ENCODE measurements at regions not wholly inside any gene's neighbourhood (a gene's known extent, or its start where the extent isn't known, plus 50 kb on each side); places are given as distances from the start of the nearest gene placed in this dataset.
"Not testable (repeated sequence)": the region's sequence is repeated elsewhere in the genome, so short reads cannot be mapped to it uniquely, and the experiment has no call there.

- TF ChIP-seq NPAS2 (CRISPR knock-in tag; IDR thresholded peaks at IDR 0.05; ENCODE audit: borderline replicate concordance); REST (IDR thresholded peaks at IDR 0.05); RCOR1 (IDR thresholded peaks at IDR 0.05; ENCODE audit: low read depth, low read length); CTCF (IDR thresholded peaks at IDR 0.05); FOSL2 (IDR thresholded peaks at IDR 0.05); FOSL2 (CRISPR knock-in tag; IDR thresholded peaks at IDR 0.05); MAX (IDR thresholded peaks at IDR 0.05); CHD4 (IDR thresholded peaks at IDR 0.05; ENCODE audit: borderline replicate concordance); POLR2A (IDR thresholded peaks at IDR 0.05; ENCODE audit: low read length); EP300 (IDR thresholded peaks at IDR 0.05); MYC (IDR thresholded peaks at IDR 0.05; ENCODE audit: borderline replicate concordance, low read length); BHLHE40 (IDR thresholded peaks at IDR 0.05; ENCODE audit: low read depth, low read length); USF2 (IDR thresholded peaks at IDR 0.05); ZSCAN20 (CRISPR knock-in tag; IDR thresholded peaks at IDR 0.05); RAD21 (conservative IDR thresholded peaks at IDR 0.05 in 1 of 2, IDR thresholded peaks at IDR 0.05 in 1 of 2): not testable (repeated sequence)
Observed at GRCh38 chrX:89214773-89215446, 467.9 kb downstream of the CPXCR1 start.
